ENCODE measurements at regions not wholly inside any gene's neighbourhood (a gene's known extent, or its start where the extent isn't known, plus 50 kb on each side); places are given as distances from the start of the nearest gene placed in this dataset.

- TF ChIP-seq CTCF (optimal IDR thresholded peaks at IDR 0.05 in 1 of 3, IDR thresholded peaks at IDR 0.05 in 1 of 3, conservative IDR thresholded peaks at IDR 0.05 in 1 of 3; ENCODE audit: extremely low read depth in 1 of 3, insufficient read depth in 2 of 3, low read length in 3 of 3) (no peak), EZH2 (IDR thresholded peaks at IDR 0.05; ENCODE audit: low read length) (no peak)
Measured at GRCh38 chr9:13967011-13967410, 346.9 kb downstream of the NFIB start.

Data from keratinocyte (primary cell).